PFSK-1 (cell line): ENCODE measurements at regions not wholly inside any gene's neighbourhood (a gene's known extent, or its start where the extent isn't known, plus 50 kb on each side); places are given as distances from the start of the nearest gene placed in this dataset.

ENCODE experiments used
- POLR2AphosphoS5 ChIP-seq: IDR thresholded peaks from 2 replicates; pipeline ENCODE4 v1.6.1; 2012; ENCODE audit warnings: low read depth, mild to moderate bottlenecking, control low read depth, low read length, moderate library complexity
- REST ChIP-seq, 2 experiments: IDR thresholded peaks; 2 replicates each; pipeline versions ENCODE4 v1.6.1 to v1.8.0; 2011 to 2012; ENCODE audit warnings: low read depth in 2 of 2, low read length in 2 of 2, control low read depth in 1 of 2, inconsistent platforms in 1 of 2, mild to moderate bottlenecking in 1 of 2, moderate library complexity in 1 of 2; ENCODE audit not compliant: insufficient read depth in 1 of 2
- TAF1 ChIP-seq: IDR thresholded peaks from 2 replicates; pipeline ENCODE4 v1.6.1; 2012; ENCODE audit warnings: low read length, control low read depth, borderline replicate concordance; ENCODE audit not compliant: insufficient read depth

- no peak for TF ChIP-seq POLR2AphosphoS5
- TF ChIP-seq REST (IDR thresholded peaks at IDR 0.05; ENCODE audit: insufficient read depth in 1 of 2, low read depth in 2 of 2, low read length in 2 of 2): no peak
- no peak for TF ChIP-seq TAF1
Observed at GRCh38 chr2:60674524-60675165, 81.4 kb upstream of the PAPOLG start.
